ENCODE measurements at regions not wholly inside any gene's neighbourhood (a gene's known extent, or its start where the extent isn't known, plus 50 kb on each side); places are given as distances from the start of the nearest gene placed in this dataset.

- Histone ChIP-seq H2AFZ (ENCODE audit: insufficient read depth, low read depth, low read length, poor library complexity, severe bottlenecking) (no peak overlapping the region), H3K4me2 (replicated peaks; ENCODE audit: extremely low read depth, low read length, poor library complexity, severe bottlenecking) (no peak overlapping the region), H3K9ac (ENCODE audit: insufficient read depth, low read length, poor library complexity, severe bottlenecking) (no peak overlapping the region), H3K9me3 (replicated peaks in 1 of 2; ENCODE audit: control insufficient read depth in 1 of 2, insufficient read depth in 1 of 2, low read length in 2 of 2) (peaks cover 0 to 7% of the 10 kb centered on the region in 2 donors), H3K4me3 (replicated peaks in 1 of 3; ENCODE audit: low read depth in 2 of 3, low read length in 3 of 3) (no peak overlapping the region), H3K27ac (ENCODE audit: low read depth in 1 of 2, low read length in 2 of 2) (no peak overlapping the region), H3K4me1 (ENCODE audit: control insufficient read depth in 1 of 2, insufficient read depth in 2 of 2, low read length in 2 of 2) (no peaks in the 10 kb centered on the region), H3K27me3 (ENCODE audit: control insufficient read depth in 2 of 2, insufficient read depth in 2 of 2, low read length in 2 of 2) (no peaks in the 10 kb centered on the region), H3K79me2 (ENCODE audit: insufficient read depth, low read length) (no peaks in the 10 kb centered on the region), H4K20me1 (ENCODE audit: insufficient read depth, low read length) (no peaks in the 10 kb centered on the region), H3K36me3 (replicated peaks in 1 of 2; ENCODE audit: control insufficient read depth in 1 of 2, insufficient read depth in 2 of 2, low read length in 2 of 2) (no peaks in the 10 kb centered on the region)
- Mint-ChIP-seq H3K4me1 (no peaks in the 10 kb centered on the region), H3K27ac (no peak overlapping the region), H3K36me3 (no peaks in the 10 kb centered on the region), H3K4me3 (no peak overlapping the region), H3K9me3 (peaks cover 0 to 4% (median 3%) of the 10 kb centered on the region in 7 donors), H3K27me3 (ENCODE audit: low read depth in 3 of 3) (no peaks in the 10 kb centered on the region)
- no peak for TF ChIP-seq CTCF (IDR thresholded peaks at IDR 0.05)
- intact Hi-C loops (cut with micrococcal nuclease): no loop called here
- DNase-seq: no peak
- WGBS (ENCODE audit: insufficient coverage): no CpG with 5 or more reads among the region's 3 CpGs
Measured at GRCh38 chr7:109391240-109391639, 821.6 kb downstream of the DNAJB9 start.

- no peak overlapping the region for H2AFZ ChIP-seq (ENCODE audit: insufficient read depth, low read depth, low read length, poor library complexity, severe bottlenecking)
- DNase-seq: no peak
- H3K27ac Mint-ChIP-seq: no peak overlapping the region
- H4K20me1 ChIP-seq (ENCODE audit: insufficient read depth, low read length): no peaks in the 10 kb centered on the region
- no CpG with 5 or more reads among the region's 1 CpG for WGBS (ENCODE audit: insufficient coverage)
- H3K4me3 ChIP-seq (replicated peaks in 1 of 3; ENCODE audit: low read depth in 2 of 3, low read length in 3 of 3): no peak overlapping the region
- H3K4me2 ChIP-seq (replicated peaks; ENCODE audit: extremely low read depth, low read length, poor library complexity, severe bottlenecking): no peak overlapping the region
- TF ChIP-seq CTCF (IDR thresholded peaks at IDR 0.05): no peak
- H3K9me3 ChIP-seq (replicated peaks in 1 of 2; ENCODE audit: control insufficient read depth in 1 of 2, insufficient read depth in 1 of 2, low read length in 2 of 2): peaks cover 0 to 5% of the 10 kb centered on the region in 2 donors
- H3K9me3 Mint-ChIP-seq: peaks cover 0 to 7% (median 3%) of the 10 kb centered on the region in 7 donors
- H3K36me3 Mint-ChIP-seq: no peaks in the 10 kb centered on the region
- H3K27ac ChIP-seq (ENCODE audit: low read depth in 1 of 2, low read length in 2 of 2): no peak overlapping the region
- no peaks in the 10 kb centered on the region for H3K79me2 ChIP-seq (ENCODE audit: insufficient read depth, low read length)
- H3K27me3 Mint-ChIP-seq (ENCODE audit: low read depth in 3 of 3): no peaks in the 10 kb centered on the region
- H3K36me3 ChIP-seq (replicated peaks in 1 of 2; ENCODE audit: control insufficient read depth in 1 of 2, insufficient read depth in 2 of 2, low read length in 2 of 2): no peaks in the 10 kb centered on the region
- intact Hi-C loops (cut with micrococcal nuclease): no loop called here
- H3K4me3 Mint-ChIP-seq: no peak overlapping the region
- no peaks in the 10 kb centered on the region for H3K27me3 ChIP-seq (ENCODE audit: control insufficient read depth in 2 of 2, insufficient read depth in 2 of 2, low read length in 2 of 2)
- no peaks in the 10 kb centered on the region for H3K4me1 ChIP-seq (ENCODE audit: control insufficient read depth in 1 of 2, insufficient read depth in 2 of 2, low read length in 2 of 2)
- H3K4me1 Mint-ChIP-seq: no peaks in the 10 kb centered on the region
- no peak overlapping the region for H3K9ac ChIP-seq (ENCODE audit: insufficient read depth, low read length, poor library complexity, severe bottlenecking)
Measured at GRCh38 chr7:109402107-109402506, 832.4 kb downstream of the DNAJB9 start.
